GM21381 (cell line): ENCODE measurements at regions not wholly inside any gene's neighbourhood (a gene's known extent, or its start where the extent isn't known, plus 50 kb on each side); places are given as distances from the start of the nearest gene placed in this dataset.
"Not testable (repeated sequence)": the region's sequence is repeated elsewhere in the genome, so short reads cannot be mapped to it uniquely, and the experiment has no call there.

Source experiments
- ATAC-seq: cut with Tn5 transposase; IDR thresholded peaks from one replicate; pipeline ENCODE4 v1.9.1; 2021; ENCODE audit warnings: mild to moderate bottlenecking, moderate library complexity; ENCODE audit not compliant: unreplicated experiment

GRCh38 chr2:89831641-89832498, 1140.4 kb downstream of the RPIA start:
- ATAC-seq: no peak

- peak; percentile 48 for ATAC-seq
Measured at GRCh38 chr2:89833116-89833779, 1141.8 kb downstream of the RPIA start.

- ATAC-seq: no peak
Measured at GRCh38 chr2:89833780-89834117, 1142.3 kb downstream of the RPIA start.

GRCh38 chr2:89834306-89834705, 1142.8 kb downstream of the RPIA start:
- ATAC-seq: no peak

GRCh38 chr2:89836326-89836725, 1144.9 kb downstream of the RPIA start:
- peak; percentile 43 for ATAC-seq

- no peak for ATAC-seq
Measured at GRCh38 chr2:89837962-89838625, 1146.6 kb downstream of the RPIA start.

GRCh38 chr2:89840175-89840574, 1148.7 kb downstream of the RPIA start:
- not testable (repeated sequence) for ATAC-seq

- not testable (repeated sequence) for ATAC-seq
Measured at GRCh38 chr2:89840781-89841475, 1149.5 kb downstream of the RPIA start.

- no peak for ATAC-seq
Measured at GRCh38 chr2:89841476-89841840, 1150.0 kb downstream of the RPIA start.

GRCh38 chr2:89842180-89842908, 1150.9 kb downstream of the RPIA start:
- no peak for ATAC-seq

- ATAC-seq: no peak
Measured at GRCh38 chr2:89844221-89844943, 1152.9 kb downstream of the RPIA start.

GRCh38 chr2:89845532-89845931, 1154.1 kb downstream of the RPIA start:
- ATAC-seq: no peak

- no peak for ATAC-seq
Measured at GRCh38 chr2:89848114-89848513, 1156.6 kb downstream of the RPIA start.

- ATAC-seq: no peak
Measured at GRCh38 chr2:89848763-89849368, 1157.4 kb downstream of the RPIA start.

- no peak for ATAC-seq
Measured at GRCh38 chr2:89849731-89850130, 1158.3 kb downstream of the RPIA start.

- no peak for ATAC-seq
Measured at GRCh38 chr2:89850481-89850880, 1159.0 kb downstream of the RPIA start.

- no peak for ATAC-seq
Measured at GRCh38 chr2:89850881-89851582, 1159.6 kb downstream of the RPIA start.

GRCh38 chr2:89851583-89851905, 1160.1 kb downstream of the RPIA start:
- no peak for ATAC-seq

- not testable (repeated sequence) for ATAC-seq
Measured at GRCh38 chr2:89853427-89853826, 1162.0 kb downstream of the RPIA start.
